Left renal cortex interstitium (tissue), 4 donors: ENCODE measurements at regions not wholly inside any gene's neighbourhood (a gene's known extent, or its start where the extent isn't known, plus 50 kb on each side); places are given as distances from the start of the nearest gene placed in this dataset.
"Not testable (repeated sequence)": the region's sequence is repeated elsewhere in the genome, so short reads cannot be mapped to it uniquely, and the experiment has no call there.

Experiments
- DNase-seq, 4 donors: peaks; one replicate each; pipeline ENCODE4 v3.0.0-alpha.2; 2013; ENCODE audit warnings: low read depth in 4 of 4, low spot score in 2 of 4, missing footprints in 1 of 4

DNA sequence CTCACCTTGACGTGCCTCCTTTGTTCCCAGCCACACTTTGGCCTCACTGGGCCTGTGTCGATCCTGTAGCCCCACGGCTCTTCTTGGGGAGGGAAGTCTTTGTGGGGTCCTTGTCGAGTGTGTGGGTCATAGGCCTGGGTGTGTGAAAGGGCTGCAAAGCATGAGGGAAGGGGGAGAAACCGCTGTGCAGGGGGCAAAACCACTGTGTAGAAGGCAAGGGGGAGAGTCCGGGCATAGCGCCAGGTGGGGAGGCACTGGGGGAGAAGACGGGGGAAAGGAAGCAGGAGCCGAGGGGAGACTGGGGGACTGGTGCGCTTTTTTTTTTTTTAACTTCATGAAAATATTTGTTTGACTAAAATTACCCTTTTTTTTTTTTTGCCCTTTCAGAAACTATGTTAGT is 65.1 kb upstream of the RASD2 start:
- no peak for DNase-seq

DNA sequence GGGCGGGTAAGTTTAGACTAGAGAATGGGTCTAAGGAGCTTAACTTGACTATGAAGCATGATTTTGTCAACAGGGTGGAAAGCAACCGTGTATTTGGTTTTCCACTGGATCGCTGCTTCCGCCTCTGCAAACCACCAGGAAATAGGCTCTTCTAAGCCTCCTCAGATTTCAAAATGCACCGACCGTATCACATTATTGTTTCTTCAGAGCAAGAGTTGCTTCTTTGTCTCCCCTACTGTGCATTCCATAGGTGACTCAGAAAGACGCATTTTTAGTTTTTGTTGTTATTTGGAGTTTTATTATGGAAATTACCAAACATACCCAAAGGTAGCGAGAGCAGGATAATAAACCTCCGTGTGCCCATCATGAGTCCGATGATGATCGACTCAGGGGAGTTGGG is 64.3 kb upstream of the RASD2 start:
- peak in 1 of 4 donors; percentile 44 for DNase-seq

DNA sequence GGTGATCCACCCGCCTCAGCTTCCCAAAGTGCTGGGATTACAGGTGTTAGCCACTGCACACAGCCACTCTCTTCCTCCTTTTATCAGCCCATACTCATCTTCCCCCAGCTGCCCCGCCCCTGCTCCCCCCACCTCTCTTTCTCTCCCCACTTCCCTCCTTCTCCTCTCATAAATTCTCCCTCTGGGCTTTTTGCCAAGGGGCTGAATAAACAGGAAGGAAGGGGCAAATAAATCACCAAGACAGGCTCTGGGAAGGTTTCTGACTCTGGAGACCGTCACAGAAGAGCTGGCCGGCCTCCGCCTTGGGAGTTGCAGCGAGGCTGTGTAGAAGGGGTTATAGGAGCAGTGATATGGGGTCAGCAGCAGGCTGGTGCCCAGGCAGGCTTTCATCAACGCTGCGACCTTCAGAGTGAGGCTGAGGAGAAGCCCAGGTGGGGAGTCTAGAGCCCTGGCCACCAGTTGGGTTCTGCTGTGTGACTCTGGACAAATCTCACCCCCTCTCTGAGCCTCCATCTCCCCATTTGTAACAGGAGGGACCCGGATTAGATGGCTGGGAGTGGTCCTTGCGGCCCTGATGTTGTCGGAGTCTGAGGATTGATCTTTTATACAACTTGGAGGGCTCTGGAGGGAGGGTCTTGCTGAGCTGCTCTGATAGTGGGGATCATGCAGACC is 62.6 kb upstream of the RASD2 start:
- peak; percentile 88 to 99 (median 92) for DNase-seq

DNA sequence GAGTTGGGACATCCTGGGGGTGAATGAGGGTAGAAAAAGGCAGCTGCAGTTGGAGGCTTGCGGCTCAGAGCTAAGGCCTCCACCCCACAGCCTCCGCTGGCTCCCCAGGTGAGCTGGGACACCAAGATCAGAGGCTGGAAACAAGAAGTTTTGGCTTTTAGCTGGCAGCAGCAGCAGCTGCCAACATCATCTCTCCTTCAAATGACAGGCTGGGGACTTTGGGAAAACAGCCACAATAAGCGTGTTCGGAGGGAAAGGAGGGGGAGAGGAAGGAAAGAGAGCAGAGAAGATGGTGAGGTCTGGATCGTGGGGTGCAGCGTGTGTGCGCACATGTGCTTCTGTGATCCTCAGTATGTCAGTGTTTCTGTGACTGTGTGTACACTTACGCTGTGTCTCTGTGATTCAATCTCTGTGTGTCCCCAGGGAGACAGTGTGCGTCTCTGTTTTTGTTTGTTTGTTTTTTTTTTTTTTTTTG is 62.0 kb upstream of the RASD2 start:
- no peak for DNase-seq

DNA sequence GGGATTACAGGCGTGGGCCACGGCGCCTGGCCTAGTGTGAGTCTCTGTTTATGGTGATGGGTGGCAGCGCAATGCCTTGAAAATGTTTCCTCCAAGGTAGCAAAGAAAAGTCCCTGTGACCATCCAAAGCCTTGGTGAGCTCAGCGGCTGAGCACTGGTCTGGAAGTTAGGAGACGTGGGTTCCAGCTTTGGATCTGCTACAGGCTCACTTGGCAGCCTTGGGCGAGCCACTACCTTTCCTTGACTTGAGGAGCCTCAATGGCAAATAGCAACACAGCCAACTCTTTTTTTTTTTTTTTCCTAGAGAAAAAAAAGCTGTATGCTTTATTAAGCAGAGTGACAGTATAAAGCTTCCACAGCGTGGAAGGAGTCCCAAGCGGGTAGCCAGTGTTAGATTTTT is 61.3 kb upstream of the RASD2 start:
- no peak for DNase-seq

DNA sequence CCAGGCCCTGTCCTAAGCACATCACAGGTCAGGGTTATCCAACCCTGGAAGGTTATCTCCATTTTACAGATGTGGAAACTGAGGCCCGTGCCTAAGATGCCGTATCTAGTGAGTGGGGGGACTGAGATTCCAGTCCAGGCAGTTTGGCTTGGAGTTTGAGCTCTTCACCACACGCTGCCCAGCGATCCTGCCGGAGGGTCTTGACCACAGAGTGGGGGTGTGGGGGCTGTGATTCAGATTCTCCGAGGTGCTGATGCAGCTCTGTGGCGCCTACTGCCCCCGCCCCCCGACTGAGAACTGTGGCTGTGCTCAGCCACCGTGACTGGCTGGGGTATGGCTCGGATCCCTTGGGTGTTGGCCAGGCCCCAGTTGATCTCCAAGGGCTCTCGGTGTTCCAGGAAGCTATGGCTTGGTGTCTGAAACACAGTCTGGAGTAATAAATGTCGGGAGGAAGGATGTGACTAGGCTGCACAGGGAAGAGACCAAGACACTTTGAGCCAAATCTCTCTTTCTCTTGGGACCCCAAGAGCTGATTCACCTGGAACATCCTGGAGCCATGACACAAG is 60.6 kb upstream of the RASD2 start:
- no peak for DNase-seq

DNA sequence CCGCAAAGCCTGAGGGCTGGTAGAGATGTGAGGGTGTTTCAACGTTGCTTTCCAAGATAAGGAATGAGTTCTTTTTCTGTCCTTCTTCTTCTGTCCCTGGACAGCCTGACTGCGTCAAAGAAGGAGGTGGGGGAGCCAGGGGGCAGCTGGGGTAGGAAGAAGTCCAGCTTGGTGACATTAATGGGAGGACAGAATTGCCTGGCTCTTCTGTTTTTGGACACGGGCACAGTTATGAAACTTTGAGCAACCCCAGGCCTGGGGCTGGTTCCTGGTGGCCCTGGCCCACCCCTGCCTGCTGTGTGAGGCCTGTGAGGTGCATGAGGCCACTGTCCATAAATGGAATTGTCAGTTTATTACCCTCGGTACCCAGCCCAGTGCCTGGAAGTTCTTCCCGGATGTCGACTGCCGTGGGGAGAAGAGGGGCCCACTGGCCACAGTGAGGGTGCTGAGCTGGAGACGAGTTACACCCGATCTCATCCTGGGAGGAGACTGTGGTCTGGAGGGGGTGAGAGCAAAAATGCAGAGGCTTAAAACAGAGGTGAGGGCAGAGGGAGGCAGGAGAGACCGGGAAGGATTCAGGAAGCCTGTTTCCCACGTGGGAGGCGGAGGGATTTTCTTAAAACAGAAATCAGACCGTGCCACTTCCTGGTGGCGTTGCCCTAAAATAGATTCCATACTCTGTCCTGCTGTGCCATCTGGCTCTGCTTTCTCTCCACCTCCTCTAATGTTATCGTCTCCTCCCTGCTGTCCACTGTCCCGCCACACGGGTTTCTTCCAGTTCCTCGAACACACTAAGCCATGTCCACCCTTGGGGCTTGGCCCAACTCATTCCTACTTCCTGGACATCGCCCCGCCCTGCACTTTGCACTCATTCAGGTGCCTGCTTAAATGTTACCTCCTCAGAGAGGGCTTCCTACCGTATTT is 59.7 kb upstream of the RASD2 start:
- DNase-seq = no peak

DNA sequence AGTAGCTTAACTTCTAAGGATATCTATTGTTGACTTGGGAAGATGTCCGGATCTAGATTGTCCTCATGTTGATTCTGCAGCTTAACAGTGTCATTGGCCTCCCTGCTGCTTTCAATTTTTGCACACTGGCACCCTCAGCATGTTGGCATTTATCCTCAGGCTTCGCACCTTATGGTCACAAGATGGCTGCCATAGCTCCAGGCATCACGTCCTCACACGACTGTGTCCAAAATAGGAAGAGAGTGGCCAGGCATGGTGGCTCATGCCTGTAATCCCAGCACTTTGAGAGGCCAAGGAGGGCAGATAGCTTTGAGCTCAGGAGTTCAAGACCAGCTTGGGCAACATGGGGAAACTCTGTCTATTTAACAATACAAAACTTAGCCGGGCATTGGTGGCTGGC is 58.3 kb upstream of the RASD2 start:
- no peak for DNase-seq

DNA sequence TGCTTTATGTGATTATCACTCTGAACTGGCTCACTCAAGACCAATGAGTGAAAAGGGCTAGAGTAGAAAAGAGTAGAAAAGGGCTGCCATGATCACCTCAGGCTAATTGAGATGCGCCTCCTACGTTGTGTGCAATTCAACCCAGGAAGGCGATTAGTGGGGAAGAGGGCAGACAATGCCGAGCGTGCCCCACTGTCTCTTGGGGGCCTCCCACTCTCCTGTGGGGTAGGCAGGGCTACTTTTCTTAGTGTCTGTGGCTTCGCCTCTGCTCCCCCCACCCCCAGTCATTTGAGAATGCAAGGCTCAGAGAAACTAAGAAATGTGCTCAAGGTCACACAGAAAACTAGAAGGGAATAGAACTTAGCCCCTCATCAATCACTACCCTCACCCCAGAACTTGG is 57.7 kb upstream of the RASD2 start:
- DNase-seq = no peak

DNA sequence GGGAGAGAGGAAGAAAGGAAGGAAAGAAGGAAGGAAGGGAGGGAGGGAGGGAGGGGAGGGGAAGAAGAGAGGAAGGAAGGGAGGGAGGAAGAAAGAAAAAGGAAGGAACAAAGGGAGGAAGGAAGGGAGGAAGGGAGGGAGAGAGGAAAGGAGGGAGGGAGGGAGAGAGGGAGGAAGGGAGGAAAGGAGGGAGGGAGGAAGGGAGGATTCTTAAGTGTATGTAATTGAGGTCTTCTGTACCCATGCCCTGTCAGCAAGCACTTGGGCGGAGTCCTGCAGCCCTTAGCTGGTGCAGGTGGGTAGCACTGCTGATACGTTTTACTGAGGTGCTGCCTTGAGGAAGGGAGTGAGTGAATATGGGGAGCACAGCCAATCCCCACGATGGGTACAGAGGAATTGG is 56.9 kb upstream of the RASD2 start:
- DNase-seq = no peak

DNA sequence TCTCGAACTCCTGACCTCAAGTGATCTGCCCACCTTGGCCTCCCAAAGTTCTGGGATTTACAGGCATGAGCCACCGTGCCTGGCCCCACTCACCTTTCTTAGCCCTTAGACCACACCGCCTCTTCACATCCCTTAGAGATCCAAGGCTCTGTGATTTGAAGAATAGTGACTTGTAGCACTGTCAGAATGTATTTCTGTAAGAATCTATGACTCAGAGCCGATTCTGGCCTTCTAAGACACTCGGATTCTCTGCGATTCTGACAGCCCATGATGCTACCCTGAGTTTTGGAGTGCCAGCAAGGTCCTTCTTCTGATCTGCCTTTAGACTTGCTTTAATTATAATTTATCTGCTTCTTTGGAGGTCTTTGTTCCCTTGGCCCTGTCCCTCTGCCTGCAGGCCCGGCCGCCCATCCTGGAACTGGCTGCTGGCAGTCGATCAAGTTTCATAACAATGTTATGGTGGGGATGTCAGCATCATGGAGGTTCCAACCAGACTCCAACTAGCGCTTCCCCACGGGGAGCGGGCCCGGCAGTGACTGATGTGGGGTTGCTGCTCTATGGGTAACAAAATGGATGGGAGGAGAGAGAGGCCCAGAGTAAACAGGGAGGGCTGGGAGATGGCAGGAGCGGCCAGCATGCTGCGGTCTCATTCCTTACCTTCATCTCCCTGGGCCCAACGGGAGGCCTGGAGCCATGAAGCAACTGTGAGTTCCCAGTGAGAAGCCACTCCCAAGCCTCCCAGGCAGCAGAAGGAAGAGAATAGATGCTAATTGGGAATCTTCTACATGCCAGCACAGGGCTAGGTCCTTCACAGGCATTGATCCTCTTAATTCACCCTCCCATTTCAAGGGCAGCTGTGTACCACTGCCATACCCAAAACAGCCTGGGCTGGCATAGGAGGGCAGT is 55.7 kb upstream of the RASD2 start:
- DNase-seq = no peak

DNA sequence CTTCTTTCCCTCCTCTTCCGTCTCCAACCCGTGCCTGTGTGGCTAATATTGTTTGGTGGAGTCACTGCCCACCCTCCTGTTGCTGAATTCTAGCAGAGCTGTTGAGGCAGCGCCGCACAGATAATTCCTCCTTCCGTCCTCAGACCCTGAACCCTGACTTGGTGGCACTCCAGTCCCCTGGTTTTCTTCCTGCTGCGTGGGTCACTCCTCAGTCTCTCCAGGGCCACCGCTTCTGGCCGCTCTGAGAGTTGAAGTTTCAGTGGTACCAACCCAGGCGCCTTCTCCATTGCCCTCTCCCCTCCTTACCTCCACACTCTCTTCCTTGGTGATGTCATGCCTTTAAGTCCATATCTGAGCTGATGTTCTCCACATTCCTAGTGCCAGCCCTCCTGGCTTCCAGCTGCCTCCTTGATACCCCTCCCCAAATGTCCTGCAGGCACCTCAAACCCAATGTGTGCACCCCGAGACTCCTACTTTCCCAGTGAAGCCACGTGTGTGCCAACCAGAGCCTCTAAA is 54.5 kb upstream of the RASD2 start:
- no peak for DNase-seq

DNA sequence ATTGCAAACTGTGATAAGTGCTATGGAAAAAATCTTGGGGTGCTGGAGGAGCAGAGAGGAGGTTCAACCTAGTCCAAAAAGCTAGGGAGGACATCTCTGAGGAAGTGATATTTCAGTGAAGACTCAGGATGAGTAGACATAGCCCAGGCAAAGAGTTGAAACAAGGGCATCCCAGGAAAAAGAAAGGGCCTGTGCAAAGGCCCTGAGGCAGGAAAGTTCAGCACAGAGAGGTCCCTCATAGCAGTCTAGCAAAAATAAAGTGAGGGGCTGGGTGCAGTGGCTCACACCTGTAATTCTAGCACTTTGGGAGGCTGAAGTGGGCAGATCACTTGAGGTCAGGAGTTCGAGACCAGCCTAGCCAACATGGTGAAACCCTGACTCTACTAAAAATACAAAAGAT is 53.0 kb upstream of the RASD2 start:
- not testable (repeated sequence) for DNase-seq

DNA sequence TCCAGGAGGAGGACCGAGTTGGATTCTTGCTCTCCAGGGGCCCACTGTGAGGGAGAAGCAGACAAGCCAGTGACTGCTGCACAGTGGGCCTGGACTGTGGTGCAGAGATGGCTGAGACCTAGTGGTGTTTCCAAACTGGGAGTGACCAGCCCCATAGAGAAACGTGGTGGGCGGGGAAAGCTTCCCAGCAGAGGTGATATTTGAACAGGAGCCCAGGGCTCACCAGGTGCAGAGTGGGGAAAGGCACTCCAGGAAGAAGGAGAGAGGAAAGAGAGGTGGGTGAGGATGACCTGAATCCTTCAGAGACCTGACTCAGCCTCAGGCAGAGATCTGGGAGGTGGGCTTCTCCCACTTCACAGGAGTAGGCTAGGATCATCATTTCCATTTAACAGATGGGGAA is 52.1 kb upstream of the RASD2 start:
- DNase-seq = no peak

DNA sequence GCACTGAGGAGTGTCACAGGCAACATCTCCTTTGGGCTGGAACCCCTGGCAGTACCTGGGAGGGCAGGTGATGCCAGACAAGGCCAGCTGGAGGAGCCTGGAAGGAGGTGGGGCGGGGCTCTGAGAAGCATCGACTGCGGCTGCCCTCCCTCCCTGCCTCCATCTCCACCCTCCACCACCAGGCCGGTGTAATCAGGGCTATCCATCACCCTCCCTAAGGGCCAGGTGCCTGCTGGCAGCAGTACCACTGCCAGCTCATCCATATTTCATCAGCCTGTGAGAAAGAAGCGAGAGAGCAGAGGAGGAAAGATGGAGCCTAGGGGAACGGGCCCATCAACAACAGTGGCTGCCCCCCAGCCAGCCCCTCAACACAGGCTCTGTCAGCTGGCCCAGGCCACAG is 51.4 kb upstream of the RASD2 start:
- no peak for DNase-seq
